Vagina (tissue), 2 donors: ENCODE measurements at regions not wholly inside any gene's neighbourhood (a gene's known extent, or its start where the extent isn't known, plus 50 kb on each side); places are given as distances from the start of the nearest gene placed in this dataset.

ENCODE experiments used
- POLR2A ChIP-seq, 2 donors: fragments of 450-650 bp; IDR thresholded peaks; one replicate each; pipeline ENCODE4 v1.6.1; 2017; ENCODE audit warnings: antibody characterized with exemption in 2 of 2, mild to moderate bottlenecking in 2 of 2, moderate library complexity in 2 of 2
- POLR2AphosphoS5 ChIP-seq, 2 donors: sonication (generic); formaldehyde crosslinking; IDR thresholded peaks; one replicate each; pipeline ENCODE4 v1.9.0; 2017; ENCODE audit warnings: antibody characterized with exemption in 2 of 2, mild to moderate bottlenecking in 2 of 2, low read depth in 1 of 2; ENCODE audit not compliant: insufficient read depth in 1 of 2
- TF ChIP-seq, protein P1 (sequence below), 3 experiments: fragments of 450-650 bp in 2 of 3; fragments of 200-600 bp in 1 of 3; sonication (generic) in 1 of 3; IDR thresholded peaks; one replicate each; pipeline ENCODE4 v1.5.1; 2017 to 2019; ENCODE audit warnings: antibody characterized with exemption in 3 of 3, mild to moderate bottlenecking in 2 of 3, moderate library complexity in 2 of 3

DNA sequence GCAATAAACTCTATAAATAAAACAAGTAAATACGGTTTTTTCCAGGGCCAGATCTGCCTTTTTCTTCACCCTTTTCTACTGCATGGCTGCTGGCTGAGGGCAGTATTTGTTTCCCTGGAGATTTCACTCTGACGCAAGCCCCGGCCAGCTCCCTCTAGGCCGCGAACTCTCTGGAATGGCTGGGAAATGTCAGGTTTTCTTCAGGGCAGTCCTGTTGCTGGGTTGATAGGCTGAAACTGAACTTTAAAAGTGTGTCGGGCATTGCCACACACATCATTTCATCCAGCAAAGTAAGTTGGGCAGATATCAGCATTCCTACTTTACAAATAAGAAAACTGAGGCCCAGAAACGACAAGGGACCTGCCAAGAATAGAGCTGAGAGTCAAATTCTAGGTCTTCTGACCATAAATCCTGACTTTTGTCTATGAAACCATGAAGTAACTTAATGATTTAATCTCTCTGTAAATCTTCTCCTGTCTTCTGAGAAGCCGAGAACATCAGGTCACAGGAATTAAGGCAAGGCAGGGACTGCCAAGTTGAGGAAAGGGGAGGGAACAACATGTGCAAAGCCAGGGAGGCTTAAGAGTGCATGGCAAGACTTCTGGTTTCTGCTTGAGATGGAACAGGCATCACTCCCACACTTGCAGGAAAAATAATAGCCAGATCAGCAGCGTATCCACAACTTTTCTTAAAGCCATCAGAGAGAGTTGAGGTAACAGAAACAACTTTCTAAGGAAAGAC lies 205.0 kb upstream of the CCDC196 start:
- TF ChIP-seq, protein P1, sequence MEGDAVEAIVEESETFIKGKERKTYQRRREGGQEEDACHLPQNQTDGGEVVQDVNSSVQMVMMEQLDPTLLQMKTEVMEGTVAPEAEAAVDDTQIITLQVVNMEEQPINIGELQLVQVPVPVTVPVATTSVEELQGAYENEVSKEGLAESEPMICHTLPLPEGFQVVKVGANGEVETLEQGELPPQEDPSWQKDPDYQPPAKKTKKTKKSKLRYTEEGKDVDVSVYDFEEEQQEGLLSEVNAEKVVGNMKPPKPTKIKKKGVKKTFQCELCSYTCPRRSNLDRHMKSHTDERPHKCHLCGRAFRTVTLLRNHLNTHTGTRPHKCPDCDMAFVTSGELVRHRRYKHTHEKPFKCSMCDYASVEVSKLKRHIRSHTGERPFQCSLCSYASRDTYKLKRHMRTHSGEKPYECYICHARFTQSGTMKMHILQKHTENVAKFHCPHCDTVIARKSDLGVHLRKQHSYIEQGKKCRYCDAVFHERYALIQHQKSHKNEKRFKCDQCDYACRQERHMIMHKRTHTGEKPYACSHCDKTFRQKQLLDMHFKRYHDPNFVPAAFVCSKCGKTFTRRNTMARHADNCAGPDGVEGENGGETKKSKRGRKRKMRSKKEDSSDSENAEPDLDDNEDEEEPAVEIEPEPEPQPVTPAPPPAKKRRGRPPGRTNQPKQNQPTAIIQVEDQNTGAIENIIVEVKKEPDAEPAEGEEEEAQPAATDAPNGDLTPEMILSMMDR (IDR thresholded peaks at IDR 0.05): no peak
- TF ChIP-seq POLR2AphosphoS5 (IDR thresholded peaks at IDR 0.05; ENCODE audit: insufficient read depth in 1 of 2, low read depth in 1 of 2): peak; percentile 25 to 84
- TF ChIP-seq POLR2A (IDR thresholded peaks at IDR 0.05): no peak
